ENCODE measurements at regions not wholly inside any gene's neighbourhood (a gene's known extent, or its start where the extent isn't known, plus 50 kb on each side); places are given as distances from the start of the nearest gene placed in this dataset.

DNA sequence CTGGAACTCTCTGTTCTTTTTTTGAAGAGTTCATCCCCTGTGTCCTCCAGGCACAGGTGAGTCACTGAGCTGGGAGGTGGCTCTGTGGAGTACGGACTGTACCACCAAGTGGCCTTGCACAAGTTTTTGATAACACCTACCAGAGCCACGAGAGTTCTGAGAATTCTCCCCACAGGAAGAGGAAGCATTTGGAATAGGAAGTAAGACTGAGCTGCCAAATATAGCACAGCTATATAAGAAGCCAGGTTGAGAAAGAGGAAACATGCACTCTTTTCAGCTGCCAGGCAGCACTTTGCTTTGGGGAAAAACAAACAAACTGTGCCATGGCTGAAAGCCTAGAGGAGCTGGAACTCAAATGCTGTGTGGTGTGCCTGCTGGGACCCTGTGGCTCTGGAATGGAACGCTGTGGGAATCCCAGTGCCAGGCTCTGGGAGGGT lies 70.8 kb upstream of the RIPOR2 start (continued):
- TF ChIP-seq, protein P1, sequence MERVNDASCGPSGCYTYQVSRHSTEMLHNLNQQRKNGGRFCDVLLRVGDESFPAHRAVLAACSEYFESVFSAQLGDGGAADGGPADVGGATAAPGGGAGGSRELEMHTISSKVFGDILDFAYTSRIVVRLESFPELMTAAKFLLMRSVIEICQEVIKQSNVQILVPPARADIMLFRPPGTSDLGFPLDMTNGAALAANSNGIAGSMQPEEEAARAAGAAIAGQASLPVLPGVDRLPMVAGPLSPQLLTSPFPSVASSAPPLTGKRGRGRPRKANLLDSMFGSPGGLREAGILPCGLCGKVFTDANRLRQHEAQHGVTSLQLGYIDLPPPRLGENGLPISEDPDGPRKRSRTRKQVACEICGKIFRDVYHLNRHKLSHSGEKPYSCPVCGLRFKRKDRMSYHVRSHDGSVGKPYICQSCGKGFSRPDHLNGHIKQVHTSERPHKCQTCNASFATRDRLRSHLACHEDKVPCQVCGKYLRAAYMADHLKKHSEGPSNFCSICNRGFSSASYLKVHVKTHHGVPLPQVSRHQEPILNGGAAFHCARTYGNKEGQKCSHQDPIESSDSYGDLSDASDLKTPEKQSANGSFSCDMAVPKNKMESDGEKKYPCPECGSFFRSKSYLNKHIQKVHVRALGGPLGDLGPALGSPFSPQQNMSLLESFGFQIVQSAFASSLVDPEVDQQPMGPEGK (CRISPR knock-in tag; IDR thresholded peaks at IDR 0.05): no peak
- TF ChIP-seq CEBPG (CRISPR knock-in tag; IDR thresholded peaks at IDR 0.05): no peak
- TF ChIP-seq SYNCRIP (IDR thresholded peaks at IDR 0.05; ENCODE audit: insufficient read depth, low read depth, low read length): no peak
- no peak for TF ChIP-seq SIX1 (CRISPR knock-in tag; IDR thresholded peaks at IDR 0.05; ENCODE audit: borderline replicate concordance)
- no peak for TF ChIP-seq ZNF883 (CRISPR knock-in tag; IDR thresholded peaks at IDR 0.05; ENCODE audit: not compliant biosample characterization)
- no peak for TF ChIP-seq FIP1L1 (IDR thresholded peaks at IDR 0.05; ENCODE audit: borderline replicate concordance, insufficient read depth, low read depth, low read length)
- no peak for TF ChIP-seq CHD4 (IDR thresholded peaks at IDR 0.05; ENCODE audit: borderline replicate concordance, low read length)
- no peak for TF ChIP-seq RBFOX2 (IDR thresholded peaks at IDR 0.05; ENCODE audit: low read depth, low read length)
- TF ChIP-seq, protein P2, sequence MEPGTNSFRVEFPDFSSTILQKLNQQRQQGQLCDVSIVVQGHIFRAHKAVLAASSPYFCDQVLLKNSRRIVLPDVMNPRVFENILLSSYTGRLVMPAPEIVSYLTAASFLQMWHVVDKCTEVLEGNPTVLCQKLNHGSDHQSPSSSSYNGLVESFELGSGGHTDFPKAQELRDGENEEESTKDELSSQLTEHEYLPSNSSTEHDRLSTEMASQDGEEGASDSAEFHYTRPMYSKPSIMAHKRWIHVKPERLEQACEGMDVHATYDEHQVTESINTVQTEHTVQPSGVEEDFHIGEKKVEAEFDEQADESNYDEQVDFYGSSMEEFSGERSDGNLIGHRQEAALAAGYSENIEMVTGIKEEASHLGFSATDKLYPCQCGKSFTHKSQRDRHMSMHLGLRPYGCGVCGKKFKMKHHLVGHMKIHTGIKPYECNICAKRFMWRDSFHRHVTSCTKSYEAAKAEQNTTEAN (CRISPR knock-in tag; conservative IDR thresholded peaks at IDR 0.05): no peak
- no peak for TF ChIP-seq PRMT3 (CRISPR knock-in tag; IDR thresholded peaks at IDR 0.05; ENCODE audit: borderline replicate concordance, low read depth)
- TF ChIP-seq SNRNP70 (IDR thresholded peaks at IDR 0.05; ENCODE audit: low read depth, low read length): no peak
- TF ChIP-seq MAFK (conservative IDR thresholded peaks at IDR 0.05 in 1 of 2, IDR thresholded peaks at IDR 0.05 in 1 of 2; ENCODE audit: low read length in 2 of 2): no peak
